Esophagus squamous epithelium (tissue), 4 donors: ENCODE measurements at regions not wholly inside any gene's neighbourhood (a gene's known extent, or its start where the extent isn't known, plus 50 kb on each side); places are given as distances from the start of the nearest gene placed in this dataset.

Experiments
- POLR2A ChIP-seq, 4 donors: fragments of 450-650 bp; IDR thresholded peaks; one replicate each; pipeline ENCODE4 v1.6.1; 2017; ENCODE audit warnings: antibody characterized with exemption in 4 of 4, mild to moderate bottlenecking in 4 of 4, moderate library complexity in 3 of 4
- TF ChIP-seq, protein P1 (sequence below), 6 experiments: fragments of 450-650 bp in 4 of 6; fragments of 200-600 bp in 2 of 6; sonication (generic) in 2 of 6; IDR thresholded peaks; one replicate each; pipeline ENCODE4 v1.5.1; 2016 to 2019; ENCODE audit warnings: antibody characterized with exemption in 6 of 6, mild to moderate bottlenecking in 4 of 6, moderate library complexity in 4 of 6

DNA sequence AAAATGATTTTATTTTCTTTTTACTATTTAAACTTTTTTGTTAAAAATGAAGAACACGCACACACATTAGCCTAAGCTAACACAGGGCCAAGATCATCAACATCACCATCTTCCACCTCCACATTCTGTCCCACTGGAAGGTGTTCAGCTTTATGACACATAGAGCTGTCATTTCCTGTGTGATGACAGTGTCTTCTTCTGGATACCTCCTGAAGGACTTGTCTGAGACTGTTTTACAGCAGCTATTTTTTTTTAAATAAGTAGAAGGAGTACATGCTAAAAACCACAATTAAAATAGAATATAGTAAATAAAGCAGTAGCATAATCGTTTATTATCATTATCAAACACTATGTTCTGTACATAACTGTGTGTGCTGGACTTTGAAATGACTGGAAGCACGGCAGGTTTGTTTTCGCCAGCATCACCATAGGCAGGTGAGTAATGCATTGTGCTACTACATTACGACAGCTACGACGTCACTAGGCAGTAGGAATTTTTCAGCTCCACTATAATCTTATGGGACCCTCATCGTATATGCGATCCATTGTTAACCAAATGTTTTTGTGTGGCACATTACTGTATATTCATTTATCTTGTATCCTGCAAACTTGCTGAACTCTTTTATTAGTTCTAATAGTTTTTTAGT, 72.8 kb downstream of the KLF15 start:
- TF ChIP-seq, protein P1, sequence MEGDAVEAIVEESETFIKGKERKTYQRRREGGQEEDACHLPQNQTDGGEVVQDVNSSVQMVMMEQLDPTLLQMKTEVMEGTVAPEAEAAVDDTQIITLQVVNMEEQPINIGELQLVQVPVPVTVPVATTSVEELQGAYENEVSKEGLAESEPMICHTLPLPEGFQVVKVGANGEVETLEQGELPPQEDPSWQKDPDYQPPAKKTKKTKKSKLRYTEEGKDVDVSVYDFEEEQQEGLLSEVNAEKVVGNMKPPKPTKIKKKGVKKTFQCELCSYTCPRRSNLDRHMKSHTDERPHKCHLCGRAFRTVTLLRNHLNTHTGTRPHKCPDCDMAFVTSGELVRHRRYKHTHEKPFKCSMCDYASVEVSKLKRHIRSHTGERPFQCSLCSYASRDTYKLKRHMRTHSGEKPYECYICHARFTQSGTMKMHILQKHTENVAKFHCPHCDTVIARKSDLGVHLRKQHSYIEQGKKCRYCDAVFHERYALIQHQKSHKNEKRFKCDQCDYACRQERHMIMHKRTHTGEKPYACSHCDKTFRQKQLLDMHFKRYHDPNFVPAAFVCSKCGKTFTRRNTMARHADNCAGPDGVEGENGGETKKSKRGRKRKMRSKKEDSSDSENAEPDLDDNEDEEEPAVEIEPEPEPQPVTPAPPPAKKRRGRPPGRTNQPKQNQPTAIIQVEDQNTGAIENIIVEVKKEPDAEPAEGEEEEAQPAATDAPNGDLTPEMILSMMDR (IDR thresholded peaks at IDR 0.05), result no peak
- TF ChIP-seq POLR2A (IDR thresholded peaks at IDR 0.05), result no peak
